GM18519 (cell line): ENCODE measurements at regions not wholly inside any gene's neighbourhood (a gene's known extent, or its start where the extent isn't known, plus 50 kb on each side); places are given as distances from the start of the nearest gene placed in this dataset.
"Not testable (repeated sequence)": the region's sequence is repeated elsewhere in the genome, so short reads cannot be mapped to it uniquely, and the experiment has no call there.

Experiments used
- ATAC-seq: cut with Tn5 transposase; IDR thresholded peaks from one replicate; pipeline ENCODE4 v1.9.1; 2021; ENCODE audit warnings: mild to moderate bottlenecking, moderate library complexity; ENCODE audit not compliant: unreplicated experiment, low FRiP score

DNA sequence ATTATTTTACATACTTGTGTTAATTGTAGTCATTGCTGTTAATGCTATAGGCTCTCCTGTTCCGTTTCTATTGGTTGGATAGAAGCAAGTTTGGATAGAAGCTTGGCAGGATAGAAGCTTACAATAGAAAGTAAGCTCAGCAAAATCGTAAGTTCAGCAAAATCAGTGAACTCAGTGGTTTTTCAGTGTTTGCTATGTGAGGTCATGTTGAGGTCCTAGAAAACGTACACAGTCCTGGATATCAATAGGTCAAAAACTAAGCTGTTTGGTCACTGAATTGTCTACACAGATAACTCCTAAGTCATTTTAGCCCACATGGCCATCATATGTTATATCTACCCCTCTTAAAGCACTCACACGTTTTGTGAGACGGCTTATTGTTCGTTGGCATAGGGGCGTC is 299.4 kb downstream of the MAN2A1 start:
- no peak for ATAC-seq

DNA sequence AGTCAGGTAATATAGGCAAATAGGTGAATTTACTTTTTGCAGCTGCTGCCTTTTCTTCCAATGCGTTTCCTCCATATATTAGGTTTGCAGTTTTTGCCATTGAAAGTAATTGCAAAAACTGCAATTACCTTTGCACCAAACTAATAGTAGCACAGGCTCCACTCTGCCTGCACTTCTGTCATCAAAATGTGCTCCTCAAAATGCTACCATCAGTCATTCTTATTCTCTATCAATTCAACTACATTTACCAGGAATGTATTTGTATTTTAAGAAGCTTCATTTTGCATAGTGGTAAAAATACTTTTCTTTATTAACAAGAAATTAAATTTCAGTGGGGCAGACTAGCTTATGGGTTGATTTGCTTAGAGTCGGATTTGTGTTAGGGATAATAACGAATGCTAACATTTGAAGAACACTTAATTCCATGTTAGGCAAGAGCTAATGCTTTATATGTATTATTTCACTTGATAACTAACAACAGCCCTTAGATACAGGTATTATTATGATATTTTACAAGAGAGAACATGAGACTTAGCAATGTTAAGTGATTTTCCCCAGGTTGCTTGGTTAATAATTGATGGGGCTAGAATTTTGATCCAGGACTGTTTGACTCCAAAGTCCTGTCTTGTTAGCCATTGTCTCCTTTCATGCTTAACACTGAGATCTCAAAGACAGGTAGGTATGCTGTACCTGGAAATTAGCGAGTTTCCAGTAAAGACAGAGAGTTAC is 300.4 kb downstream of the MAN2A1 start:
- ATAC-seq, result no peak

DNA sequence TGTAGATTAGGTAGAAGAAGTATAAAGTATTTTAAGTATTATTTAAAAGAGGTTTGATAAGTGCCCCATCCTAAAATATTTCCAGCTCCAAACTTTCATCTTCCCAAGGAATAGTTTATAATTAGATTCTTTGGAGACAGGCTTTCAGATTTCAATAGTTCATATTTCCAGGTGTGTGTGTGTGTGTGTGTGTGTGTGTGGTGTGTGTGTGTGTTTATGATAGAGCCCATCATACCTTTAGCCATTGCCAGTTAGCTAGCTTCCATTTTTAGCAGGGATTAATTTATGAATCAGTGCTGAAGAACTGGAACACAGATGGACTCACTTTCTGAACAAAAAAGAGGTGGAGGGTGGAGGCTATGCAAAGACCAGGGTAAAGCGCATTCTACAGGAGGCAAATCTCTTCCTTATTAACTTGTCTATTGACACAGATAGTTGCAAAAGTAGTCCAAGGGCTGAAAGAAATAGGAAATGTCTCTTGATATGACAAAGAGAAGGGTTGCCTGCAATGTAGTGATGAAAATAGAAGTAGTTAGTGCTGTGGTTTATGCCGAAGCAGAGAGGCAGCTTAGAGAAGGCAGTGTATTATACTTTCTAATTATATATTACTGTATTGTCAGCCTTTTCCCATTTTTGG is 301.1 kb downstream of the MAN2A1 start:
- ATAC-seq, result no peak

DNA sequence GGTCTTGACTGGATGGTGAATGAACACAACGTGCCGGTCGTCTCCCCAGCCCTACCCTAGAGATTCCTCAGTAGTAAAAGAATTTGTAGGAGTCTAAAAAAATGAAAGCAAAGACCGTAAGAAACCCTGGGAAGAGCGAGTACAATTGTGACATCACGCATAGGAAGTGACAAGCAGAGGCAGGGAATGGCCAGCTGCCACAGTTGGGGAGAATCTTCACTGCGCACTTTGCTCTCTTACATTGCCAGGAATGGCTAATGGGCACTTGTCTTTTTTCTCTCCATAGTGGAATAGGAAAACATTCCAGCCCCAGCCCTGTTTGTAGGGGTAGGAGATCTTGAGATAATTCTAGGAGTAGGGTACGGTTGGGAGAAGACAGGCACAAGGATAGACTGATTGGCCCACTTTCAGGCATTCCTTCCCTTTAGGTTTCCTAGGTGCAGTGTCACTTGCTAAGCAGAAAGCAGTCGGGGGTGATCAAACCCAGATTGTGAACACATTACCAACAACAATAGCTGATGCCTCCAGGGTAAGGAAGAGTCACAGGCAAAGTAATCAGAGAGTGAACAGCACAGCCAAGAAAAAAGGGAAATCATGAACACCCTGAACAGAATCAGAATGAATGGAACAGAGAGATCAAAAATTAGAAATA is 302.7 kb downstream of the MAN2A1 start:
- ATAC-seq, result no peak

- ATAC-seq, result no peak
These were observed 304.4 kb downstream of the MAN2A1 start for GRCh38 chr5:109994135-109994534.

GRCh38 chr5:109996246-109996645 is 306.5 kb downstream of the MAN2A1 start:
- ATAC-seq, result no peak

- no peak for ATAC-seq
These were observed 307.4 kb downstream of the MAN2A1 start for GRCh38 chr5:109997161-109997560.

DNA sequence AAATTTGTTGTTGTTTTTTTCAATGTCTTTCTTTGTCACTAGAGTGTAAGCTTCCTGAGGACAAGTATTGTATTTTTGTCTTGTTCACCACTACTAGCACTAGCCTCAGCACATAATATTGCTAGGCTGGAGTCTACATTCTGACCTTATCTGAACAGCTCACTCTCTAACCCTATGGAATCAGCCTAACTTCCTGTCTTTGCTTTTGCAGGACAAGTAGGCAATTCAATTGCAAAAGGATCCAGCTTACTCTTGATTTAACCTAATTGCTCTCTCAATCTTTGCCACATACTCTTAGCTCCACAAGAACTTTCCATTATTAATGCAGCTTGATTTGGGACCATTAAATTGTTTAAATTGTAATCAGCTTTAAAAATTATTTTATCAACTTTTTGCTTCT is 308.5 kb downstream of the MAN2A1 start:
- no peak for ATAC-seq

DNA sequence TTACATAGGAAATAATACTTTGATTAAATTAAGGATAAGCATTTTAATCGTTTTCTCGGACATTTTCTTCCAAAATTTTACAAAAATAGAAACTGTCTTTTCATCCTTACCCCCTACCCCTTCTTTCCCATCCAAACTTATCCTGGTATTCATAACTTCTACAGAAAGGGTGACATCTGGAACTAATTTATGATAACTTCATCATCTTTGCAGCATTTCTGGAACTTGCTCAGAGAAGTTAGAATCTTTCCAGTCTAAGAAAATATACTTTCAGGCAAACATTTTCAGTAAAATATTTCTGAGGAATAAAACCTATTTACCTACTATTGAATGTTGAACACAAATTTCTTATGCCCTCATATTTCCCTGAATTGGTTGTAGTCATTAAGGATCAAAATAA is 309.0 kb downstream of the MAN2A1 start:
- no peak for ATAC-seq

DNA sequence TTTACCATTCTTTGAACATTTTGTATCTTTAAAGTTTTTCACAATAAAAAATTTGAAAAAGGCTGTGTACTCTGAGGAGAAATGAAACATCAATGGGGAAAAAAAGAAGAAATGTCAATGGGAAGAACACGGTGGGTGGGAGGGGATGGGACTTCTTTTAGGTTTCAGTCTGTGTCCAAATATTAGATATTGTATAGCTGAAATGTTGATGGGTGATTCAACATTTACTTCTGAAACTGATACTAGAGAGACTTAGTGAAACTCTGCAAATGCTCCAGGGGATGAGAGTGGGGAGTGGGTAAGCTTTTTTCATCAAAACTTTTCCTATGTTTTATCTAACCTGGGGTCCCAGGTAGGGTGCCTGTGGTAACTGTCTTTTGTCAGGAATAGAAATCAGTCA is 311.9 kb downstream of the MAN2A1 start:
- no peak for ATAC-seq

DNA sequence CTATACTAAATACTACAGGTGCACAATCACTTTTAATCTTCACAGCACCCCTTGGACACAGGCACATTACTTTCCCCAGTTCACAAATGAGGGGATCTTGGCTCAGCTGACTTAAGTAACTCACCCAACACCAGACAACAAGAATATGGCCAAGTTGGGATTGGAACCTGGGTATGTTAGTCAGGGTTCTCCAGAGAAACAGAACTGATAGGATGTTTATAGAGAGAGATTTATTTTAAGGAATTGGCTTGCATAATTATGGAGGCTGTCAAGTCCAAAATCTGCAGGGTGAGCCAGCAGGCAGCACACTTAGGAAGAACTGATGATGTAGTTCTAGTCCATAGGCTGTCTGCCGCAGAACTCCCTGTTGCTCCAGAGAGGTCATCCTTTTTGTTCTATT is 312.9 kb downstream of the MAN2A1 start:
- ATAC-seq, result no peak

- not testable (repeated sequence) for ATAC-seq
These were observed 316.3 kb downstream of the MAN2A1 start for GRCh38 chr5:110005907-110006562.

DNA sequence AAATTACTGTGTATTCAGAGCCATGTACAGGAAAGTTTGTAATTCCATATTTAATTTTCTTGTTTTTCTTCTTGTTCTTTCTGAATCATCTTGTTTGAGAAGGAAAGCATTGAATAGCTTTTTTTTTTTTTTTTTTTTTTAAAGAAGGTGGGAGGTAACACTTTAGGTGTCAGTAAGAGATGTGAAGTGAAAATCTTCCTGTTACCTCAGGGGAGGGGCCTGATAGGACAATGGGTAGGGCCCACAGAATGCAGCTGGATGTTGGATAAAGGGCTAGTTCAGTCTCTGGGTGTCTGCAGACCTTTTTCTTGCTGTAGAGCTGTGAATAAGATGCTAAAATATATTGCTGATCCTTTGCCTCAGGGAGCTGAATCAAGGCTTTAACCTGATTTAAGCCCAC is 317.4 kb downstream of the MAN2A1 start:
- no peak for ATAC-seq

DNA sequence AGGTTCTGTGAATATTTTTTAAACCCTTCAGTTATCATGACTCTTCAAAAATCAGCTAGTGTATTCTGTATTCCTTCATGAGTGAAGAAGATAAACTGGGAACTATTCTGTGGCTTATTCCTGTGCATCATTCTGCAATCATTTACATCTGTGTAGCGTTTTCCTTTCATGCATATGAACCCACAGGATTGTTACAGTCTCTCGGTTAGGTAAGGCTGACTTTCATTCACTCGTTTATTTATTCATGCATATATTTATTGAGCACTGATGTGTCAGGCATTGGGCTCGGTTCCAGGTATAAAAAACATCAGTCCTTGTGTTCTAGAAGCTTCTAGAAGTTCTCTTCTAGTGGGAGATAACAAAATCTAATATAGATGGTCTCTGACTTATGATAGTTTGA is 318.4 kb downstream of the MAN2A1 start:
- no peak for ATAC-seq

- ATAC-seq, result no peak
These were observed 322.4 kb downstream of the MAN2A1 start for GRCh38 chr5:110012145-110012544.

DNA sequence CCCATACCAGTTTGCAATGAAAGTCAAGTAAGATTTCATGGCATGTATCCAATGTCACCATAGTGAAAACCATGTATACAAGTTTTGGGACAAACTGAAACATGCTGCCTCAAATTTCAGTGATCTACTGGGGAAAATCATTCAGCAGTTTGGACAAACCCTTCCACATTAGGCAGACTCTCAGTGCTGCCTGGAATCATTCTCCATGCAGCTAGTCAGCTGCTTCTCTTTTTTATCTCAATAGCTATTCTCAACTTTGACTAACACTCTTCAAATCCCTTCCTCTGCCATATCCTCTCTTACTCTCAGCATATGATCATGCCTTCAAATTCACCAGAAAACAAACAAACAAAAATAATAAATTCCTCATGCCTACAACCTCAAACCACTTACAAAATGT is 323.3 kb downstream of the MAN2A1 start:
- no peak for ATAC-seq

DNA sequence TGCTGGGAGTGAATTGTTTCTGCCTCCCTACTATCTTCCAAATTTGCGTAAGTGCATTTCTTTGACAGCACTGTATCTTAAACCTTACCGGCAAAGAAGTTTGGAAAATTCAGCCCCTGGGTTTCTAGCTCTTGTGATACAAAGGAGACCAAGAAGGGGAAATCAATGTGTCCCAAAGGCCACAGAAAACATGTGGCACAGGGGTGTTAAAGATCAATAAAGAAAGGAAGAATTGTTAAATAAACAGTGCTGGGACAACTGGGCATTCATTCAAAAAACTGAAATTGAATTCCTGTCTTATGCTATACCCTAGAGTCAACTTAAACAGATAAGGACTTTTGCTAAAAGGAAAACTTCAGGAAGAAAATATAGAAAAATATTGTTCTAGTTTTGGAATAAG is 328.1 kb downstream of the MAN2A1 start:
- no peak for ATAC-seq

GRCh38 chr5:110018509-110018908 is 328.8 kb downstream of the MAN2A1 start:
- ATAC-seq, result no peak

- no peak for ATAC-seq
These were observed 329.4 kb downstream of the MAN2A1 start for GRCh38 chr5:110019119-110019518.

GRCh38 chr5:110019780-110020179 is 330.1 kb downstream of the MAN2A1 start:
- no peak for ATAC-seq

DNA sequence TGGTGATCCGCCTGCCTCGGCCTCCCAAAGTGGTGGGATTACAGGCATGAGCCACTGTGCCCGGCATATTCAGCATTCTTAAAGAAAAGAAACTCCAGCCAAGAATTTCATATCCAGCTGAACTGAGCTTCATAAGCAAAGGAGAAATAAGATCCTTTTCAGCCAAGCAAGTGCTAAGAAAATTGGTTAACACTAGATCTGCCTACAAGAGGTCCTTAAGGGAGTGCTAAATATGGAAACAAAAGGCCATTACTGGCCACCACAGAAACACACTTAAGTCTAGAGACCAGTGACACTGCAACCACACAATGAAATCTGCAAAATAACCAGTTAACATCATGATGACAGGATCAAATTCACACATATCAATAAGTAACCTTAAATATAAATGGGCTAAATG is 331.5 kb downstream of the MAN2A1 start:
- ATAC-seq, result no peak
